ENCODE measurements at regions not wholly inside any gene's neighbourhood (a gene's known extent, or its start where the extent isn't known, plus 50 kb on each side); places are given as distances from the start of the nearest gene placed in this dataset.

DNA sequence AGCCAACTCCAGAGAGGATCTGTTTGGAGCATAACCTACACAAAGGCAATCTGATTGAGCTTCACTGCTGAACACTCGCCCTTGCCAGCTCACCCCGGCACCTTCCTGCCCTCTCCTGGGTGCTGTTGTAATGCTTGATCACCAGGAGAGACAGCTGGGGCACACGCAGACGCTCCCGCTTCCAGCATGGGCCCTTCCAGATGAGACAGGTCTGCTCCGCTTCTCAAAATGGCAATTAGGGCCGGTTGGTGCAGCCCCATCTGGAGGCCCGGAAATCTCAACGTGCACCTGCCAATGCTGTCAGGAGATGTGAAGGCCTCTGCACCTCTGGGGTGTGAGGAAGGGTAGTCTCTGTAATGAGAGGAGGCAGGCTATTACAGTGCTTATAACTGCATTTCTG, 206.1 kb downstream of the ABCC12 start:
- no peak for DNase-seq (ENCODE audit: insufficient read length, low spot score)
- FAIRE-seq, result no peak
- TF ChIP-seq POLR2A (IDR thresholded peaks at IDR 0.05; ENCODE audit: low read depth, low read length), result no peak

GRCh38 chr16:47949276-47949675, 206.5 kb downstream of the ABCC12 start:
- no peak for DNase-seq (ENCODE audit: insufficient read length, low spot score)
- no peak for TF ChIP-seq POLR2A (IDR thresholded peaks at IDR 0.05; ENCODE audit: low read depth, low read length)
- FAIRE-seq, result no peak

GRCh38 chr16:47947723-47948122, 208.1 kb downstream of the ABCC12 start:
- no peak for FAIRE-seq
- TF ChIP-seq POLR2A (IDR thresholded peaks at IDR 0.05; ENCODE audit: low read depth, low read length), result no peak
- no peak for DNase-seq (ENCODE audit: insufficient read length, low spot score)

DNA sequence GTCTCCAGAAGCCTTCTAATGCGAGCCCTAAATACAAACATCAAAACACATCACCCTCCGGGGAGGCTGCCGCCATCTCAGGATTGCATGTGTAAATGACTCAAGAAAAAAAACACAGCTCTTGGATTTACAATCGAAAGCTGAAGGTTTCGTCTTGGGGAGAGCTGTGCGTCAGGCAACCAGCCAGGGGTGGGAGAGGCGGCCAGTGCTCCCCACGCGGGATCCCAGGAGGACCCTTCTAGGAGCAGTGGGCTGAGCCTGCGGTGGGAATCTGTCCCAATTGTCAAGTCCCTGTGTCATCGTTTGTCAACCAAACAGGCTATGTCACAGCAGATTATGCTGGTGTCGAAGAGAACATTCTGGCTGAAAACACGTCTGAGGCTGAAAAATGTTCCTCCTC, 209.7 kb downstream of the ABCC12 start:
- TF ChIP-seq POLR2A (IDR thresholded peaks at IDR 0.05; ENCODE audit: low read depth, low read length), result no peak
- FAIRE-seq (no peak), DNase-seq (ENCODE audit: insufficient read length, low spot score) (no peak)

DNA sequence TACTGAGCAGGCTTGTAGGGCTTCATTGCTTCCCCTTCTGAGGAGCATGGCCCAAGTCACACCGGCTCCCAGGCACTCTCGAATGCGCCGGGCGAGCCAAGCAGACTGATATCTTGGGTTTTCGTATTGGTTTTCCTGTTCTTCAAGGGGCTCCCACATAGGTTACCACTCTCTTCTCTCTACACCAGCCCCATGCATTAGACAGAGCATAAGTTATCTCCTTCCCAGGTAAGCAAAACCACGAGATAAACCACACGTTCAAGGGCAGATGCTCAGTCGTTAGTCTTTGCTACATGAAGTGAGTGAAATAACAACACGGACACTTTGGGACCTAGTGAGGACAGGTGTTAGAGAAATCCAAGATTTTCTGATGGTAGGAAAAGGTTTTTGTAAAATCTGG, 211.2 kb downstream of the ABCC12 start:
- FAIRE-seq (no peak), DNase-seq (ENCODE audit: insufficient read length, low spot score) (no peak)
- TF ChIP-seq POLR2A (IDR thresholded peaks at IDR 0.05; ENCODE audit: low read depth, low read length), result no peak

GRCh38 chr16:47943235-47943634, 212.6 kb downstream of the ABCC12 start:
- DNase-seq (ENCODE audit: insufficient read length, low spot score), result no peak
- TF ChIP-seq POLR2A (IDR thresholded peaks at IDR 0.05; ENCODE audit: low read depth, low read length), result no peak
- FAIRE-seq, result no peak

DNA sequence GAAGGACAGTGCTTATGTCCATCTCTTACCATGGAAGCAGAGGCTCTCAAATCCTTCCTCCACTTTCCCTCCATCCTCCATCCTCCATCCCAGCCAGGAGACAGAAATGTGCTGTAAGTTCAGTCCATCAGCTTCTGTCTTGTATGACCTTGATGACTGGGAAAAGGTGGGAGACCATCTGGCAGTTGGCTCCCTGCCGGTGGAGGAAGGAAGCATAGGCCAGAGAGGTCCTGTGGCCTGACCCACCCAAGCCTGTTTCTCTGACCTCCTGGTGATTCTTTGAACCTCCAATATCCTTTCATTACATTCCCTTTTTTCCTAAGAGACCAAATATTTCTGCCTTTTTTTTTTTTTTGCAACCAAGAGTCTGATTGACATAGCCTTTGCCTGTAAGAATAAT, 215.3 kb downstream of the ABCC12 start:
- FAIRE-seq (no peak), DNase-seq (ENCODE audit: insufficient read length, low spot score) (no peak)
- no peak for TF ChIP-seq POLR2A (IDR thresholded peaks at IDR 0.05; ENCODE audit: low read depth, low read length)

DNA sequence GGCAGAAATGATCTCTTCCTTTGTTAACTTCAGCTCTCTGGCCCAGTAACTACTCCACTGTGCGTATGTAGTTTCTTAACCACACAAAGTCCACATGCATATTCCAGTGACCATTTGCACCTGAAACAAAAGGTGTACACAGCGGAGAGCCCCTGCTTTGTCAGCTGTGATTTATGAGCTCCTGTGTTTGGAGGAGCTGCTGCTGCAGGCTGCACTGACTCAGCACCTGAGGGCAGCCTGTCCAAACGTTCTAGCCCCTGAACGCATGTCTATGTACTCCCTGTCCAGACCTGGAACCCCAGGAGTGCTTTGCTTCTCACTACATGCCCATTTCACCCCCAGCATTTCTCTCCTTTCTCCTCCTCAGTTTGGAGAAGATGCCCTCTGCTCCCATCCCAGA, 216.1 kb downstream of the ABCC12 start:
- no peak for FAIRE-seq
- no peak for TF ChIP-seq POLR2A (IDR thresholded peaks at IDR 0.05; ENCODE audit: low read depth, low read length)
- no peak for DNase-seq (ENCODE audit: insufficient read length, low spot score)

- FAIRE-seq (no peak), DNase-seq (ENCODE audit: insufficient read length, low spot score) (no peak)
- no peak for TF ChIP-seq POLR2A (IDR thresholded peaks at IDR 0.05; ENCODE audit: low read depth, low read length)
Observed at GRCh38 chr16:47938272-47938671, 217.5 kb downstream of the ABCC12 start.

DNA sequence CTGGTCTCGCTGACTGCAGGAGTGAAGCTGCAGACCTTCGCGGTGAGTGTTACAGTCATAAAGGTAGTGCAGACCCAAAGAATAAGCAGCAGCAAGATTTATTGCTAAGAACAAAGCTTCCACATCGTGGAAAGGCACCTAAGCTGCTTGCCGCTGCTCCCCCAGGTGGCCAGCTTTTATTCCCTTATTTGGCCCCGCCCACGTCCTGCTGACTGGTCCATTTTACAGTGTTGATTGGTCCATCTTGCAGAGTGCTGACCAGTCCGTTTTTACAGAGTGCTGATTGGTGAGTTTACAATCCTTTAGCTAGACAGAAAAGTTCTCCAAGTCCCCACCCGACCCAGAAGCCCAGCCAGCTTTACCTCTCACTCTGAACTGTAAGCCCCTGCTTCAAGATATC, 227.8 kb downstream of the ABCC12 start:
- DNase-seq (ENCODE audit: insufficient read length, low spot score), result no peak
- no peak for TF ChIP-seq POLR2A (IDR thresholded peaks at IDR 0.05; ENCODE audit: low read depth, low read length)
- FAIRE-seq, result no peak

DNA sequence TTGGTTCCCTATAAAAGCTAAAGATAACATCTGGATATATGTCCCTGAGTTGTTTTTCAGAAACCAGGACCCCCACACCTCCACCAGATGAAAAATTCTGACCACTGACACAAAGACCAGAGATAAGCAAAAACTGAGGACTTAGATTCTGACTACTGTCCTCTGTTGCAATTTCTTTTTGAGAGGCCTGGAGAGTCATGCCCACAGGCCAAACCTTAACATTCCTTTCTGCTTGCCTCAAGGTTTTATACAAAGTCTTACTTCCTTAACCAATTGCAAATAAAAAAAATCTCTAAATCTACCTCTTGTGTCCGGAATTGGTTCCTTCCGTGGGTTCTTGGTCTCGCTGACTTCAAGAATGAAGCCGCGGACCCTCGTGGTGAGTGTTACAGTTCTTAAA, 228.5 kb downstream of the ABCC12 start:
- no peak for FAIRE-seq
- TF ChIP-seq POLR2A (IDR thresholded peaks at IDR 0.05; ENCODE audit: low read depth, low read length), result no peak
- no peak for DNase-seq (ENCODE audit: insufficient read length, low spot score)

GRCh38 chr16:47925811-47926460, 229.9 kb downstream of the ABCC12 start:
- no peak for TF ChIP-seq POLR2A (IDR thresholded peaks at IDR 0.05; ENCODE audit: low read depth, low read length)
- peak; percentile 17 for DNase-seq (ENCODE audit: insufficient read length, low spot score)
- peak; percentile 52 for FAIRE-seq

DNA sequence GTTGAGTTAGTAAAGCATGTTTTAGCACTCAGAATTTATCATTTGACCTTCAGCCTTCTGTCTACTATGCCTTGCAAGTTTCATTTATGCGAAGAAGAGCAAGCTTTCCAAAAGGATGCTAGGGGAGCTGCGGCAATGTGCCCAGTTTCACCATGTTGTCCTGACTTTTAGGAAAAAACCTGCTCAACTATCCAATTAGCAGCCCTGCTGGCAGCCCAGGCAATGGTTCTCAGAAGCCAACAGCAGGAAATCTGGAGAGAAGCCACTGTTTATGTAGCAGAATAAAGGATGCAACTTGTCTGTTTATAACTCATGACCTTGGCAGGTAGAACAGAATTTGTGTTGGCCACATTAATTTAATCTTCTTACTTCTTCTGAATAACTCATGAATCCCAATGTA, 230.8 kb downstream of the ABCC12 start:
- TF ChIP-seq POLR2A (IDR thresholded peaks at IDR 0.05; ENCODE audit: low read depth, low read length), result no peak
- no peak for FAIRE-seq
- DNase-seq (ENCODE audit: insufficient read length, low spot score), result no peak

- FAIRE-seq, result no peak
- DNase-seq (ENCODE audit: insufficient read length, low spot score), result no peak
- no peak for TF ChIP-seq POLR2A (IDR thresholded peaks at IDR 0.05; ENCODE audit: low read depth, low read length)
Observed at GRCh38 chr16:47921535-47921934, 234.3 kb downstream of the ABCC12 start.

DNA sequence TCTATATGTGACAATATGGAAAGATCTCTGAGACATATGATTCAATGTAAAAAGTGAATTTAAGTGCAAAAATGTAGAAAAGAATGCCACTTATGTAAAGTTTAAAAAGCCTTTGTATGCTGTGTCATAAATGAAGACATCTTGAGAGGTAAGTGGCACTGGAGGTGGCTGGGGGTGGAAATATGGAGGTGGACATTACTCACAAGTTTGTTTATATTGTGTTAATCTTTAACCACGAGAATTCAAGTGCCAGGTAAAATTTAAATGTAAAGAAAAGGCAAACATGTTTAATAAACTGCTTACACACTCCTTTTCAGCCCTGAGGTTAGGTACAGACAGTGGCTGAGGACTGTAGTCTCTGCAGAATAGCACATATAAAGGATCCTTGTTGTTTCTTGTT, 235.1 kb downstream of the ABCC12 start:
- no peak for DNase-seq (ENCODE audit: insufficient read length, low spot score)
- no peak for TF ChIP-seq POLR2A (IDR thresholded peaks at IDR 0.05; ENCODE audit: low read depth, low read length)
- no peak for FAIRE-seq

- DNase-seq (ENCODE audit: insufficient read length, low spot score), result no peak
- FAIRE-seq, result no peak
- no peak for TF ChIP-seq POLR2A (IDR thresholded peaks at IDR 0.05; ENCODE audit: low read depth, low read length)
Observed at GRCh38 chr16:47917118-47917517, 238.7 kb downstream of the ABCC12 start.
